RKO (cell line): ENCODE measurements at regions not wholly inside any gene's neighbourhood (a gene's known extent, or its start where the extent isn't known, plus 50 kb on each side); places are given as distances from the start of the nearest gene placed in this dataset.

Experiments used
- DNase-seq: peaks from one replicate; pipeline ENCODE4 v3.0.0-alpha.2; 2016; ENCODE audit warnings: low spot score

GRCh38 chr20:60131375-60131774, 173.2 kb downstream of the CDH26 start:
- no peak for DNase-seq

GRCh38 chr20:60132162-60132826, 174.1 kb downstream of the CDH26 start:
- no peak for DNase-seq

GRCh38 chr20:60132827-60133670, 174.8 kb downstream of the CDH26 start:
- no peak for DNase-seq

- no peak for DNase-seq
Measured at GRCh38 chr20:60135276-60135675, 177.1 kb downstream of the CDH26 start.

- DNase-seq, result no peak
Measured at GRCh38 chr20:60136645-60137401, 178.6 kb downstream of the CDH26 start.

- peak; percentile 48 for DNase-seq
Measured at GRCh38 chr20:60137657-60138245, 179.5 kb downstream of the CDH26 start.

GRCh38 chr20:60138256-60139220, 180.3 kb downstream of the CDH26 start:
- no peak for DNase-seq

- DNase-seq, result no peak
Measured at GRCh38 chr20:60139663-60140446, 181.6 kb downstream of the CDH26 start.

GRCh38 chr20:60142587-60142986, 184.4 kb downstream of the CDH26 start:
- DNase-seq, result no peak

- no peak for DNase-seq
Measured at GRCh38 chr20:60143261-60143842, 185.1 kb downstream of the CDH26 start.

- DNase-seq, result no peak
Measured at GRCh38 chr20:60144404-60144803, 186.2 kb downstream of the CDH26 start.

- DNase-seq, result no peak
Measured at GRCh38 chr20:60144974-60145527, 186.8 kb downstream of the CDH26 start.

GRCh38 chr20:60147004-60147403, 188.8 kb downstream of the CDH26 start:
- no peak for DNase-seq

GRCh38 chr20:60148885-60149284, 190.7 kb downstream of the CDH26 start:
- DNase-seq, result no peak

GRCh38 chr20:60152792-60153191, 194.6 kb downstream of the CDH26 start:
- DNase-seq, result no peak

- no peak for DNase-seq
Measured at GRCh38 chr20:60160451-60161145, 202.4 kb downstream of the CDH26 start.

GRCh38 chr20:60167812-60168211, 209.6 kb downstream of the CDH26 start:
- no peak for DNase-seq

- no peak for DNase-seq
Measured at GRCh38 chr20:60168963-60169362, 210.7 kb downstream of the CDH26 start.

- DNase-seq, result no peak
Measured at GRCh38 chr20:60170116-60170515, 211.9 kb downstream of the CDH26 start.
